ENCODE measurements at regions not wholly inside any gene's neighbourhood (a gene's known extent, or its start where the extent isn't known, plus 50 kb on each side); places are given as distances from the start of the nearest gene placed in this dataset.

GRCh38 chr4:11487139-11487538 is 58.4 kb upstream of the HS3ST1 start:
- no peak for TF ChIP-seq POLR2A (IDR thresholded peaks at IDR 0.05)
- TF ChIP-seq, protein P1, sequence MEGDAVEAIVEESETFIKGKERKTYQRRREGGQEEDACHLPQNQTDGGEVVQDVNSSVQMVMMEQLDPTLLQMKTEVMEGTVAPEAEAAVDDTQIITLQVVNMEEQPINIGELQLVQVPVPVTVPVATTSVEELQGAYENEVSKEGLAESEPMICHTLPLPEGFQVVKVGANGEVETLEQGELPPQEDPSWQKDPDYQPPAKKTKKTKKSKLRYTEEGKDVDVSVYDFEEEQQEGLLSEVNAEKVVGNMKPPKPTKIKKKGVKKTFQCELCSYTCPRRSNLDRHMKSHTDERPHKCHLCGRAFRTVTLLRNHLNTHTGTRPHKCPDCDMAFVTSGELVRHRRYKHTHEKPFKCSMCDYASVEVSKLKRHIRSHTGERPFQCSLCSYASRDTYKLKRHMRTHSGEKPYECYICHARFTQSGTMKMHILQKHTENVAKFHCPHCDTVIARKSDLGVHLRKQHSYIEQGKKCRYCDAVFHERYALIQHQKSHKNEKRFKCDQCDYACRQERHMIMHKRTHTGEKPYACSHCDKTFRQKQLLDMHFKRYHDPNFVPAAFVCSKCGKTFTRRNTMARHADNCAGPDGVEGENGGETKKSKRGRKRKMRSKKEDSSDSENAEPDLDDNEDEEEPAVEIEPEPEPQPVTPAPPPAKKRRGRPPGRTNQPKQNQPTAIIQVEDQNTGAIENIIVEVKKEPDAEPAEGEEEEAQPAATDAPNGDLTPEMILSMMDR (IDR thresholded peaks at IDR 0.05) = no peak
